Fibroblast of lung (primary cell): ENCODE measurements at regions not wholly inside any gene's neighbourhood (a gene's known extent, or its start where the extent isn't known, plus 50 kb on each side); places are given as distances from the start of the nearest gene placed in this dataset.

Source experiments
- EZH2 ChIP-seq: IDR thresholded peaks from 2 replicates; pipeline ENCODE4 v1.5.1; 2012; ENCODE audit warnings: low read length, control low read depth, mild to moderate bottlenecking; ENCODE audit errors: missing control alignments
- TF ChIP-seq, protein P1 (sequence below), 2 donors: IDR thresholded peaks in 1 of 2; conservative IDR thresholded peaks in 1 of 2; 1 replicate in 1 of 2; 2 replicates in 1 of 2; pipeline ENCODE4 v1.5.1; 2011 to 2012; ENCODE audit warnings: low read length in 2 of 2, control low read depth in 1 of 2, inconsistent platforms in 1 of 2, low read depth in 1 of 2, mild to moderate bottlenecking in 1 of 2

DNA sequence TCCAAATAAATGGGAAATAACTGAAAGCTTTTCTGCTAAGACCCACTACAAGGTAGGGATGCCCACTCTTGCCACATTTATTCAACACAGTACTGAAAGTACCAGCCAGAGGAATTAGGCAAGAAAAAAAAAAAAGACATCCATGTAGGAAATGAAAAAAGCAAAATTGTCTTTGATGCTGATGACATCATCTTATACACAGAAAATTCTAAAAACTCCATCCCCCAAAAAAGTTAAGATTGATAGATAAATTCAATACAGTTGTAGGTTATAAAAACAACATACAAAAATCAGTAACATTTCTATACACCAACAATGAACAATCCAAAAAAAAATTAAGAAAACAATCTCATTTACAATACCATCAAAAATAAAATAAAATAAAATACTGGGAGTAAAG, 330.4 kb downstream of the RBM26 start:
- no peak for TF ChIP-seq EZH2
- TF ChIP-seq, protein P1, sequence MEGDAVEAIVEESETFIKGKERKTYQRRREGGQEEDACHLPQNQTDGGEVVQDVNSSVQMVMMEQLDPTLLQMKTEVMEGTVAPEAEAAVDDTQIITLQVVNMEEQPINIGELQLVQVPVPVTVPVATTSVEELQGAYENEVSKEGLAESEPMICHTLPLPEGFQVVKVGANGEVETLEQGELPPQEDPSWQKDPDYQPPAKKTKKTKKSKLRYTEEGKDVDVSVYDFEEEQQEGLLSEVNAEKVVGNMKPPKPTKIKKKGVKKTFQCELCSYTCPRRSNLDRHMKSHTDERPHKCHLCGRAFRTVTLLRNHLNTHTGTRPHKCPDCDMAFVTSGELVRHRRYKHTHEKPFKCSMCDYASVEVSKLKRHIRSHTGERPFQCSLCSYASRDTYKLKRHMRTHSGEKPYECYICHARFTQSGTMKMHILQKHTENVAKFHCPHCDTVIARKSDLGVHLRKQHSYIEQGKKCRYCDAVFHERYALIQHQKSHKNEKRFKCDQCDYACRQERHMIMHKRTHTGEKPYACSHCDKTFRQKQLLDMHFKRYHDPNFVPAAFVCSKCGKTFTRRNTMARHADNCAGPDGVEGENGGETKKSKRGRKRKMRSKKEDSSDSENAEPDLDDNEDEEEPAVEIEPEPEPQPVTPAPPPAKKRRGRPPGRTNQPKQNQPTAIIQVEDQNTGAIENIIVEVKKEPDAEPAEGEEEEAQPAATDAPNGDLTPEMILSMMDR (conservative IDR thresholded peaks at IDR 0.05 in 1 of 2, IDR thresholded peaks at IDR 0.05 in 1 of 2; ENCODE audit: low read depth in 1 of 2, low read length in 2 of 2): no peak
